ENCODE measurements at regions not wholly inside any gene's neighbourhood (a gene's known extent, or its start where the extent isn't known, plus 50 kb on each side); places are given as distances from the start of the nearest gene placed in this dataset.

DNA sequence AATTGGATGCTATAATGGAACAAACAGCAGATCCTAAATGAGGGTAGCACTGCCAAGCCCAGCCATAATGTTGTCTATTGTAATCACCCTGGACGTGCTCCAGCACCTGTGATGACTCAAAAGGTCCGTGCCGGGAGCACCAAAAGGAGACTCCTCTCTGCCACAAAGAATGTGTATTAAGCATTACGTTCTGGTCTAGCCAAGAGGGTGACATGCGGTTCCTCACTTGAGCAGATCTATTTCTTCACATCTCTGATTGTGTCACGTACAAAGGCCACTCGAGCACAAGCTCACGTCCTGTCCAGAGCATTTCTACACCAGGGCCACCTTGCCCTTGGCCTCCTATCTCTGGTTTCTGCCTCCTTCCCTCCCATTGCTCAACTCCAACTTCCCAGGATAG, 219.9 kb upstream of the IRS2 start:
- TF ChIP-seq CTCF (IDR thresholded peaks at IDR 0.05) (no peak), POLR2A (IDR thresholded peaks at IDR 0.05) (no peak)

Data from lower leg skin (tissue), 3 donors.